Astrocyte of the spinal cord (primary cell): ENCODE measurements at regions not wholly inside any gene's neighbourhood (a gene's known extent, or its start where the extent isn't known, plus 50 kb on each side); places are given as distances from the start of the nearest gene placed in this dataset.
A peak's percentile ranks its signal among the peaks of the same experiment; 100 is the strongest.

Source experiments
- DNase-seq: peaks from one replicate; pipeline ENCODE4 v3.0.0; 2011; ENCODE audit warnings: low read depth, low spot score
- H3K4me3 ChIP-seq: 2 replicates; pipeline ENCODE4 v1.5.1; 2011; ENCODE audit warnings: low read depth, mild to moderate bottlenecking, low read length, moderate library complexity
- in situ Hi-C: cut with HindIII; loops from 2 replicates; pipeline ENCODE4 v1.10.0; 2017; ENCODE audit warnings: low sequenced_read_pairs
- TF ChIP-seq, protein P1 (sequence below): IDR thresholded peaks from 2 replicates; pipeline ENCODE4 v1.5.1; 2012; ENCODE audit warnings: low read depth, mild to moderate bottlenecking, low read length, inconsistent platforms

DNA sequence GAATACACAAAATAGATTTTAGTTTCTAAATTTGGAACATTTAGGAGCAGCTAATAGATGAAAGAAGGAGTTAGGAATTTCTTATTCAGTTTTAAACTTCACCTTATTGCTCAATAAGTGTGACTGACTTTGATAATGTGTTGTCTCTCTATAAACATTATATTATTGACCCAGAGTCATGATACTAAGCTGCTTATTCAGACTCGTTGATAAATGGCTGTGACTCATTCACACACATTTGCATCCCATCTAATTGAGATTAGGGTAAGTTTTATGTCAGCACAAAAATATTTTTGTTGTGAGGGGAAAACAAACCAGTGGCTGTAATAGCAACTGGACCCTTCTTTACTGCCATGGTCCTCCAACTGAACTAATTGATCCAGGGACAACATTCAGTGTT lies 137.6 kb downstream of the GOLIM4 start:
- H3K4me3 ChIP-seq = no peak overlapping the region
- TF ChIP-seq, protein P1, sequence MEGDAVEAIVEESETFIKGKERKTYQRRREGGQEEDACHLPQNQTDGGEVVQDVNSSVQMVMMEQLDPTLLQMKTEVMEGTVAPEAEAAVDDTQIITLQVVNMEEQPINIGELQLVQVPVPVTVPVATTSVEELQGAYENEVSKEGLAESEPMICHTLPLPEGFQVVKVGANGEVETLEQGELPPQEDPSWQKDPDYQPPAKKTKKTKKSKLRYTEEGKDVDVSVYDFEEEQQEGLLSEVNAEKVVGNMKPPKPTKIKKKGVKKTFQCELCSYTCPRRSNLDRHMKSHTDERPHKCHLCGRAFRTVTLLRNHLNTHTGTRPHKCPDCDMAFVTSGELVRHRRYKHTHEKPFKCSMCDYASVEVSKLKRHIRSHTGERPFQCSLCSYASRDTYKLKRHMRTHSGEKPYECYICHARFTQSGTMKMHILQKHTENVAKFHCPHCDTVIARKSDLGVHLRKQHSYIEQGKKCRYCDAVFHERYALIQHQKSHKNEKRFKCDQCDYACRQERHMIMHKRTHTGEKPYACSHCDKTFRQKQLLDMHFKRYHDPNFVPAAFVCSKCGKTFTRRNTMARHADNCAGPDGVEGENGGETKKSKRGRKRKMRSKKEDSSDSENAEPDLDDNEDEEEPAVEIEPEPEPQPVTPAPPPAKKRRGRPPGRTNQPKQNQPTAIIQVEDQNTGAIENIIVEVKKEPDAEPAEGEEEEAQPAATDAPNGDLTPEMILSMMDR = no peak
- DNase-seq = no peak
- in situ Hi-C loops = no loop called here

DNA sequence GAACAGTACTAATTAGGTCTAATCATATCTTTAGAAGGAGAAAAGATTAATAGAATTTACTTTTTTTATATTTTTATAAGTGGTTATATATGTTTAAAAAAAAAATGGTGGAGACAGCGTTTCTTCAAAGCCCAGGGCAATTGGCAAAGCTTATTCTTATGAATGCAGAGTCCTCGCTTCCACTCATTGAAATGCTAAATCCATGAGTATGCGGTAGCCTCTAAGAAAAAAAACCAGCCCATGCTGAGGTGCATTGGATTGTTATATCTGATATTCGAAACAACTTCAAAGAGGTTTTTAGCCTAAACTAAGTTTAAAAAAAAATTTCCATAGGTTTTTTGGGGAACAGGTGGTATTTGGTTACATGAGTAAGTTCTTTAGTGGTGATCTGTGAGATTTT lies 142.8 kb downstream of the GOLIM4 start:
- H3K4me3 ChIP-seq = no peak overlapping the region
- TF ChIP-seq, protein P1 = no peak
- DNase-seq = no peak
- in situ Hi-C loops = no loop called here

DNA sequence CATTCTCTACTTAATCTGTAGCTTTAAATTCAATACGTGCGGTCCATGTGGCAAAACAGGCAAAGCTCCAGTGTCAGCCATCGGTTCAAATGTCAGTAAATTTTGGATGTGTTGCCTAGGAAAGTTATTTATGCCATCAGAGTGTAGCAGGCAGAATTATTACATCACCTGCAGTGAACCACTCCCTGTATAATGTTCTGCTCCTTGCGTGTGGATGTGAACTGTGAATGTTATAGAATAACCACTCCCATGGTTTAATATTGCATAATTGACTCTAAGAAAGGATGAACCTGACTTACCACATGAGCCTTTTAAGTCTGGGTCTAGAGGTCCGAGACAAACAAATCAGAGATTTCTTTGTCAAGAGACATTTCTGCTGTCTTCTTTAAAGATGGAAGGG lies 145.5 kb downstream of the GOLIM4 start:
- in situ Hi-C loops = no loop called here
- H3K4me3 ChIP-seq = no peak overlapping the region
- TF ChIP-seq, protein P1 = no peak
- DNase-seq = no peak

DNA sequence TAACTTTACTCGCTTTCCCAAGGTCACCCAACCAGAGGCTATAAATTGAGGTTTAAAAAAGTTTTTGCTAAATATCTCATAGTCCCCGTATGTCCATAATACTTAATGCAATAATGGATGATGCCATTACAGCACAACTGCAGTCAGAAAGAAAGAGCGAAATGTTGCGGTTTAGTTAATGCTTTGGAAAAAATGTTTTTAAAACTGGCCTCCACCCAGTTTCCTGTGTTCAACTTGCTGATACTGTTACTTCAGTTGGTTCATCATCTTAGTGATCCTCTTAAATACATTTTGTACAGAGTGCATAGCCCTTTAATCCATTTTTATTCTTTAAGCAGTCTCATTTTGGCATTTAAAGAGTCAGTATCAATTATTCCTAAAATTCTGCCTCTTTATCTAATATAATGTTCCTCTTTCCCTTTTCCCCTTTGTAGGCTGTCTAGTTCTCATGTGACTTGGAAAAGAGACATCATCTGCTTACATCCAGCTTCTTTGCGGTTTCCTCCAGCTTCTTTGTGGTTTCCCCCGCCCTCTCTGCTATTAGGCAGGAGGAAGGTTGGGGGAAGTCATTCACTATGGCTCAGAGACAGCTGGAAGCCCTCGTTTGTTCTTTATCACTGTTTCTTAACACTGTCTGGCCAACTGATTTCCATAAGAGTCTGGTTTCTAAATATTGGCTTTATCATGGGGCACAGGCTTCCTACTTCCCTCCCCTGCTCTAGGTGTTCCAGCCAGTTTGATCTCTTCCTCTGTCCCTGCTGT lies 154.3 kb downstream of the GOLIM4 start:
- in situ Hi-C loops = no loop called here
- TF ChIP-seq, protein P1 = no peak
- H3K4me3 ChIP-seq = no peak overlapping the region
- peak; percentile 93 for DNase-seq

DNA sequence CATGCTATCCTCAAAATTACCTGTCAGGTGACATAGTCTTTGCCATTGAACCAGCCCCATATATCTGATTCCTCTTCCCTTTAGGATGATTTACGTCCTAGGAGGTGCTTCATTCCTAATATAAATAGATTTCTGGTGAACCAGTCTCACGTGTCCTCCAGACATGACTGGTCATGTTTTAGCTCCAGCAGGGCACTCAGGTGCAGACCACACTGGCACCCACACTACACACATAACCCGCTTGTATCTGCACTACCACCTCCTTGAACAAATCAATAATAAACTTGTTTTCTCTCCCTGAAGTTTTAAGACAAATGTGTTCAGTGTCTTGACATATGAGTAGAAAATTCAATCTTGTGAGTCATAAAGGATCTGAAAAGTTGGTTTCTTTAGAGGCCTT lies 155.5 kb downstream of the GOLIM4 start:
- no peak overlapping the region for H3K4me3 ChIP-seq
- DNase-seq = no peak
- TF ChIP-seq, protein P1 = no peak
- in situ Hi-C loops = no loop called here

DNA sequence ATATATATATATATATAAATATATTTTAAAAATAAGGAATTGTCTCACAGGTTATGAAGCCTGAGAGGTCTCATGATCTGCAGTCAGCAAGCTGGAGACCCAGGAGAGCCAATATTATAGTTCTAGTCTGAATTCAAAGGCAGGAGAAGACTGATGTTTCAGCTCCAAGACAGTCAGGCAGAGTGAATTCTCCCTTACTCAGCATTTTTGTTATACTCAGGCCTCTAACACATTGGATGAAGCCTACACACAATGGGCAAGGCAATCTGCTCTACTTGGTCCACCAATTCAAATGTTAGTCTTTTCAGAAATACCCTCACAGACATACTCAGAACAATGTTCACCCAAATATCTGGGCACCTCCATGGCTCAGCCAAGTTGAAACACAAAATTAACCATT lies 157.2 kb downstream of the GOLIM4 start:
- H3K4me3 ChIP-seq = no peak overlapping the region
- TF ChIP-seq, protein P1 = no peak
- in situ Hi-C loops = no loop called here
- DNase-seq = no peak

DNA sequence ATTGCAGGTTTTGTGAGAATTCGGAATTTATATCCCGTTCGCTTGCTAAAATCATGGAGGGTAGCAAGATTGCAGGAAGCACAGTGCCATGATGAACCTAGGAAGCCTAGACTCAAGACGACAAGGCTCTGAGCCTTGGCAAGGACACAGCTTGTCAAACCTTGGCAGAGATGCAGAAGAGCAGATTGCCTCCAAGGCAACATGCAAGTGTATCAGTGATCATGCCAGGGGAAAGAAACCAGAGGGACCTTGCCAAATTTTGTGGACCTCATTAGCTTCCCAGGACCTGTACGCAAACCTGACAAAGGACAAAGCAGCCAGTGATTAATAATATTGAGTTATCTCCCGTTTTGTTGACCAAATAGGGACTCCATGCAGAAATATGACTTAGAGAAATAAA lies 159.7 kb downstream of the GOLIM4 start:
- H3K4me3 ChIP-seq = no peak overlapping the region
- TF ChIP-seq, protein P1 = no peak
- no peak for DNase-seq
- in situ Hi-C loops = no loop called here
